GM18867 (cell line): ENCODE measurements at regions not wholly inside any gene's neighbourhood (a gene's known extent, or its start where the extent isn't known, plus 50 kb on each side); places are given as distances from the start of the nearest gene placed in this dataset.
"Not testable (repeated sequence)": the region's sequence is repeated elsewhere in the genome, so short reads cannot be mapped to it uniquely, and the experiment has no call there.

Source experiments
- ATAC-seq: cut with Tn5 transposase; IDR thresholded peaks from one replicate; pipeline ENCODE4 v1.9.1; 2021; ENCODE audit warnings: mild to moderate bottlenecking, moderate library complexity; ENCODE audit not compliant: unreplicated experiment

- peak; percentile 96 for ATAC-seq
These were observed 166.7 kb upstream of the BET1 start for GRCh38 chr7:94170836-94171235.

GRCh38 chr7:94173436-94173835 lies 169.3 kb upstream of the BET1 start:
- ATAC-seq: no peak

GRCh38 chr7:94174375-94174774 lies 170.2 kb upstream of the BET1 start:
- no peak for ATAC-seq

- no peak for ATAC-seq
These were observed 170.8 kb upstream of the BET1 start for GRCh38 chr7:94174956-94175355.

GRCh38 chr7:94176694-94177200 lies 172.6 kb upstream of the BET1 start:
- no peak for ATAC-seq

GRCh38 chr7:94177441-94177840 lies 173.3 kb upstream of the BET1 start:
- ATAC-seq: no peak

- peak; percentile 93 for ATAC-seq
These were observed 174.1 kb upstream of the BET1 start for GRCh38 chr7:94178230-94178629.

GRCh38 chr7:94179466-94179865 lies 175.3 kb upstream of the BET1 start:
- no peak for ATAC-seq

- no peak for ATAC-seq
These were observed 177.9 kb upstream of the BET1 start for GRCh38 chr7:94182066-94182465.

- no peak for ATAC-seq
These were observed 178.6 kb upstream of the BET1 start for GRCh38 chr7:94182721-94183120.

GRCh38 chr7:94183289-94183749 lies 179.2 kb upstream of the BET1 start:
- no peak for ATAC-seq

GRCh38 chr7:94183891-94184290 lies 179.7 kb upstream of the BET1 start:
- no peak for ATAC-seq

- no peak for ATAC-seq
These were observed 184.2 kb upstream of the BET1 start for GRCh38 chr7:94188350-94188749.

- no peak for ATAC-seq
These were observed 186.5 kb upstream of the BET1 start for GRCh38 chr7:94190599-94191061.

GRCh38 chr7:94194426-94194825 lies 190.3 kb upstream of the BET1 start:
- ATAC-seq: not testable (repeated sequence)

GRCh38 chr7:94195201-94195600 lies 191.0 kb upstream of the BET1 start:
- no peak for ATAC-seq

GRCh38 chr7:94195813-94196212 lies 191.7 kb upstream of the BET1 start:
- no peak for ATAC-seq

GRCh38 chr7:94205529-94205928 lies 189.2 kb upstream of the COL1A2 start:
- no peak for ATAC-seq

- ATAC-seq: no peak
These were observed 188.4 kb upstream of the COL1A2 start for GRCh38 chr7:94206295-94206694.

GRCh38 chr7:94212160-94212559 lies 182.5 kb upstream of the COL1A2 start:
- no peak for ATAC-seq

- ATAC-seq: no peak
These were observed 177.7 kb upstream of the COL1A2 start for GRCh38 chr7:94216944-94217461.

- ATAC-seq: no peak
These were observed 176.9 kb upstream of the COL1A2 start for GRCh38 chr7:94217766-94218165.

GRCh38 chr7:94222516-94222915 lies 172.2 kb upstream of the COL1A2 start:
- ATAC-seq: no peak
